HepG2 (cell line): ENCODE measurements at regions not wholly inside any gene's neighbourhood (a gene's known extent, or its start where the extent isn't known, plus 50 kb on each side); places are given as distances from the start of the nearest gene placed in this dataset.

ENCODE experiments used
- ATAC-seq: fragments of 200-7000 bp; cut with Tn5 transposase; 3 replicates; pipeline ENCODE4 v1.9.1; 2020; ENCODE audit warnings: mild to moderate bottlenecking, moderate library complexity
- BruUV-seq: library from RNA; stranded (reverse); fragments of 400-500 nt; replicated peaks from 2 replicates; lab custom pipeline; 2021; lab: Mats Ljungman, UMichigan
- CTCF ChIA-PET: fragments of 300-600 bp; formaldehyde crosslinking; extraction: SDS; loops from one replicate; lab custom pipeline; 2021; ENCODE audit warnings: low total read pairs, inconsistent platforms, low intra/inter-chr PET ratio; lab: Yijun Ruan, JAX
- POLR2A ChIA-PET: fragments of 350-600 bp; sonication (Branson Sonifier 250); formaldehyde crosslinking; loops from one replicate; lab custom pipeline; 2020; ENCODE audit warnings: antibody characterized with exemption, inconsistent platforms; lab: Yijun Ruan, JAX
- DNase-seq: peaks from one replicate; pipeline ENCODE4 v3.0.0-alpha.2; 2015; ENCODE audit warnings: low spot score
- FAIRE-seq: peaks from 3 replicates; lab custom pipeline; 2011; peaks lifted over from hg19 to GRCh38; lab: Jason Lieb, UNC
- H2AFZ ChIP-seq: one replicate; pipeline ENCODE4 v1.6.1; 2011; ENCODE audit warnings: low read length, inconsistent platforms
- H3K27ac ChIP-seq: fragments of 300-600 bp; 3 replicates; pipeline ENCODE4 v1.8.0; 2011; ENCODE audit warnings: mixed run types, mild to moderate bottlenecking, mixed read lengths, low read length, inconsistent platforms; ENCODE audit not compliant: insufficient read depth; ENCODE audit errors: extremely low read length
- H3K27me3 ChIP-seq, 2 experiments: fragments of 200-600 bp in 1 of 2; 2 replicates in 1 of 2; 3 replicates in 1 of 2; pipeline versions ENCODE4 v1.6.0 to v1.8.0; 2011; ENCODE audit warnings: low read length in 2 of 2, mild to moderate bottlenecking in 2 of 2, moderate library complexity in 2 of 2, inconsistent platforms in 1 of 2; ENCODE audit not compliant: insufficient read depth in 2 of 2, control insufficient read depth in 1 of 2
- H3K36me3 ChIP-seq, 2 experiments: fragments of 200-600 bp in 1 of 2; replicated peaks in 1 of 2; 2 replicates in 1 of 2; 3 replicates in 1 of 2; pipeline versions ENCODE4 v1.5.1 to v1.8.0; 2011; ENCODE audit warnings: low read length in 2 of 2, inconsistent platforms in 1 of 2; ENCODE audit not compliant: insufficient read depth in 2 of 2, control insufficient read depth in 1 of 2
- H3K4me1 ChIP-seq: 2 replicates; pipeline ENCODE4 v1.5.1; 2012; ENCODE audit warnings: low read length, inconsistent platforms; ENCODE audit not compliant: insufficient read depth
- H3K4me2 ChIP-seq: 2 replicates; pipeline ENCODE4 v1.6.0; 2011; ENCODE audit warnings: low read depth, low read length, inconsistent platforms
- H3K4me3 ChIP-seq, 3 experiments: fragments of 200-600 bp in 1 of 3; sonication (generic), shearing (Covaris generic) in 1 of 3; replicated peaks in 1 of 3; 2 replicates each; pipeline ENCODE4 v1.5.1; 2011 to 2016; ENCODE audit warnings: low read length in 3 of 3, inconsistent platforms in 2 of 3, low read depth in 2 of 3, mild to moderate bottlenecking in 2 of 3, control low read depth in 1 of 3, mixed read lengths in 1 of 3; ENCODE audit not compliant: insufficient read depth in 1 of 3
- H3K79me2 ChIP-seq: one replicate; pipeline ENCODE4 v1.6.1; 2011; ENCODE audit warnings: low read length, inconsistent platforms; ENCODE audit not compliant: insufficient read depth
- H3K9ac ChIP-seq: 2 replicates; pipeline ENCODE4 v1.6.0; 2011; ENCODE audit warnings: mild to moderate bottlenecking, low read depth, low read length, inconsistent platforms; ENCODE audit not compliant: insufficient read depth
- H3K9me3 ChIP-seq: 2 replicates; pipeline ENCODE4 v1.5.1; 2012; ENCODE audit warnings: mild to moderate bottlenecking, low read length
- H4K20me1 ChIP-seq: 2 replicates; pipeline ENCODE4 v1.6.0; 2011; ENCODE audit warnings: inconsistent platforms, mild to moderate bottlenecking, low read length, moderate library complexity; ENCODE audit not compliant: insufficient read depth
- AGO1 ChIP-seq: fragments of 200-400 bp; formaldehyde crosslinking; IDR thresholded peaks from 2 replicates; pipeline ENCODE4 v1.6.1; 2017; ENCODE audit warnings: mild to moderate bottlenecking, low read depth, low read length, moderate library complexity; ENCODE audit not compliant: poor library complexity, severe bottlenecking
- ARHGAP35 ChIP-seq: sonication (generic); formaldehyde crosslinking; IDR thresholded peaks from 2 replicates; pipeline ENCODE4 v1.9.0; 2022; ENCODE audit warnings: mild to moderate bottlenecking, inconsistent platforms, moderate library complexity, missing genetic modification reagents, borderline replicate concordance
- MED8 ChIP-seq: sonication (generic); formaldehyde crosslinking; IDR thresholded peaks from 2 replicates; pipeline ENCODE4 v1.8.1; 2023; ENCODE audit warnings: mild to moderate bottlenecking, missing genetic modification reagents; ENCODE audit not compliant: insufficient replicate concordance
- MTERF4 ChIP-seq: sonication (generic); formaldehyde crosslinking; IDR thresholded peaks from 2 replicates; pipeline ENCODE4 v1.8.0; 2023; ENCODE audit warnings: mild to moderate bottlenecking, missing genetic modification reagents
- PAX8 ChIP-seq: sonication (generic); formaldehyde crosslinking; IDR thresholded peaks from 2 replicates; pipeline ENCODE4 v1.8.0; 2022; ENCODE audit warnings: mild to moderate bottlenecking, missing genetic modification reagents, borderline replicate concordance
- POGZ ChIP-seq: sonication (generic); formaldehyde crosslinking; IDR thresholded peaks from 2 replicates; pipeline ENCODE4 v1.4.0; 2020; ENCODE audit warnings: mild to moderate bottlenecking, missing genetic modification reagents
- PRPF4 ChIP-seq: fragments of 200-400 bp; formaldehyde crosslinking; IDR thresholded peaks from 2 replicates; pipeline ENCODE4 v1.6.1; 2016; ENCODE audit warnings: low read length, low read depth; ENCODE audit not compliant: poor library complexity, severe bottlenecking
- PTBP1 ChIP-seq: fragments of 200-400 bp; formaldehyde crosslinking; IDR thresholded peaks from 2 replicates; pipeline ENCODE4 v1.6.1; 2018; ENCODE audit warnings: low read length, low read depth; ENCODE audit not compliant: poor library complexity, severe bottlenecking
- RXRB ChIP-seq: IDR thresholded peaks from 2 replicates; pipeline ENCODE4 v1.6.1; 2016; ENCODE audit warnings: borderline replicate concordance, missing genetic modification reagents, missing compliant biosample characterization
- TFAP4 ChIP-seq: sonication (generic); IDR thresholded peaks from 2 replicates; pipeline ENCODE4 v1.6.1; 2016; ENCODE audit warnings: low read depth, borderline replicate concordance
- ZFP1 ChIP-seq: IDR thresholded peaks from 2 replicates; pipeline ENCODE4 v1.6.1; 2016
- ZNF12 ChIP-seq: sonication (generic); formaldehyde crosslinking; IDR thresholded peaks from 2 replicates; pipeline ENCODE4 v1.5.0; 2020; ENCODE audit warnings: missing genetic modification reagents
- ZNF124 ChIP-seq: sonication (generic); formaldehyde crosslinking; IDR thresholded peaks from 2 replicates; pipeline ENCODE4 v1.4.0; 2020; ENCODE audit warnings: missing genetic modification reagents
- ZNF343 ChIP-seq: sonication (generic); formaldehyde crosslinking; IDR thresholded peaks from 2 replicates; pipeline ENCODE4 v1.4.0; 2020; ENCODE audit warnings: mild to moderate bottlenecking, missing genetic modification reagents
- ZNF704 ChIP-seq: sonication (generic); formaldehyde crosslinking; IDR thresholded peaks from 2 replicates; pipeline ENCODE4 v1.8.1; 2023; ENCODE audit warnings: mild to moderate bottlenecking, inconsistent platforms, moderate library complexity, missing genetic modification reagents, borderline replicate concordance
- ZUFSP ChIP-seq: sonication (generic); formaldehyde crosslinking; IDR thresholded peaks from 2 replicates; pipeline ENCODE4 v1.9.0; 2021; ENCODE audit warnings: missing genetic modification reagents, mild to moderate bottlenecking, borderline replicate concordance
- WGBS: methylation state at CpG from one replicate; pipeline ENCODE4 v1.1.6; 2017; ENCODE audit warnings: low lambda C conversion rate; 5-methylcytosine and 5-hydroxymethylcytosine counted together
- in situ Hi-C: cut with HindIII; loops from 2 replicates; pipeline ENCODE4 v1.10.0; 2017; ENCODE audit warnings: low pct_unique_long_range_greater_than_20kb; ENCODE audit not compliant: extremely low pct_ligation_motif_present
- intact Hi-C: fragments of 100-400 bp; cut with micrococcal nuclease; formaldehyde crosslinking; loops from one replicate; pipeline ENCODE4 v1.10.0; 2022; ENCODE audit not compliant: unreplicated experiment
- TF ChIP-seq, protein P1 (sequence below): IDR thresholded peaks from 2 replicates; pipeline ENCODE4 v1.6.1; 2016; ENCODE audit warnings: missing genetic modification reagents, missing compliant biosample characterization

DNA sequence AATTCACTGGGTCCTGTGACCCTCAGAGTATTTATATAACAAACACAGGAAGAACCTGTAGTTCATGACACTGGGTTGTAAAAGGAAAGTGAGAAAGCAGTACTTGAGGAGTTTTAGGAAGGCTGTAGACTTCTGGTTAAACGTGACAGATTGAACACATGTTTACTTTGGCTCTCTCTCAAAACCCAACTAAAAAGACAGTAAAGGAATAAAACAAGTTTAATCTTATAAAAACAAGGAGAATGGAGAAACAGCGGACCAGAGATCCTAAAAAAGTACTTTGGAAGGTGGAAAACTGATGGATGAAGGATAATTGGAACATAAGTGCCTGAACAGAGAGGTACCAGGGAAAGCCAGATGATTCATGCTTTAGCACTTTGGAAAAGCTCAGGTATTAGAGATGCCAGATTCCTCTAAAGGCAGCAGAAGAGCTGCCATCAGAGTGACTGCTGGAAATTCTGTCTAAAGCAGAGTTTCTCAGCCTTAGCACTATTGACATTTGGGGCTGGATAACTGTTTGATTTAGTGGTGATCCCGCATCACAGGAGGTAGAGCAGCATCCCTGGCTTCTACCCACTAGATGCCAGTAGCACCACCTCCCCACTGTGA, 182.9 kb upstream of the RORA start:
- Histone ChIP-seq H3K4me1 (no peaks in the 10 kb centered on the region), H3K9me3 (no peaks in the 10 kb centered on the region), H3K4me3 (no peak overlapping the region), H3K27ac (no peak overlapping the region), H2AFZ (no peak overlapping the region), H3K9ac (no peak overlapping the region), H3K36me3 (no peaks in the 10 kb centered on the region), H3K79me2 (no peaks in the 10 kb centered on the region), H3K4me2 (no peak overlapping the region), H4K20me1 (no peaks in the 10 kb centered on the region), H3K27me3 (no peaks in the 10 kb centered on the region)
- ChIA-PET CTCF (no interaction called here), POLR2A (no interaction called here)
- BruUV-seq: no TSS peak
- FAIRE-seq: no peak
- 13% methylated on average over 3 of the region's 3 CpGs for WGBS
- in situ Hi-C loops: no loop called here
- intact Hi-C loops: no loop called here
- DNase-seq: no peak
- ATAC-seq: no peak
- TF ChIP-seq POGZ (CRISPR knock-in tag): no peak
- no peak for TF ChIP-seq ZNF12 (CRISPR knock-in tag)
- TF ChIP-seq, protein P1, sequence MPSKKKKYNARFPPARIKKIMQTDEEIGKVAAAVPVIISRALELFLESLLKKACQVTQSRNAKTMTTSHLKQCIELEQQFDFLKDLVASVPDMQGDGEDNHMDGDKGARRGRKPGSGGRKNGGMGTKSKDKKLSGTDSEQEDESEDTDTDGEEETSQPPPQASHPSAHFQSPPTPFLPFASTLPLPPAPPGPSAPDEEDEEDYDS: no peak
- TF ChIP-seq PTBP1: no peak
- TF ChIP-seq PAX8 (CRISPR knock-in tag): no peak
- no peak for TF ChIP-seq MTERF4
- no peak for TF ChIP-seq TFAP4
- no peak for TF ChIP-seq ZFP1 (CRISPR knock-in tag)
- no peak for TF ChIP-seq ZUFSP (CRISPR knock-in tag)
- no peak for TF ChIP-seq ZNF704 (CRISPR knock-in tag)
- no peak for TF ChIP-seq PRPF4
- TF ChIP-seq ZNF343 (CRISPR knock-in tag): no peak
- TF ChIP-seq ZNF124 (CRISPR knock-in tag): no peak
- no peak for TF ChIP-seq RXRB (CRISPR knock-in tag)
- TF ChIP-seq MED8 (CRISPR knock-in tag): no peak
- no peak for TF ChIP-seq AGO1
- TF ChIP-seq ARHGAP35: no peak
